Loucy (cell line): ENCODE measurements at regions not wholly inside any gene's neighbourhood (a gene's known extent, or its start where the extent isn't known, plus 50 kb on each side); places are given as distances from the start of the nearest gene placed in this dataset.

Experiments
- H2AFZ ChIP-seq: fragments of 200-600 bp; sonication (generic); 2 replicates; pipeline ENCODE4 v1.6.0; 2016; ENCODE audit warnings: antibody characterized with exemption, mild to moderate bottlenecking, low read length, moderate library complexity
- H3F3A ChIP-seq: fragments of 200-600 bp; 2 replicates; pipeline ENCODE4 v1.6.0; 2016; ENCODE audit warnings: antibody characterized with exemption, low read depth, mild to moderate bottlenecking
- H3K27me3 ChIP-seq: fragments of 200-600 bp; sonication (generic); 2 replicates; pipeline ENCODE4 v1.6.1; 2014; ENCODE audit warnings: low read length, mild to moderate bottlenecking; ENCODE audit not compliant: insufficient read depth, poor library complexity, severe bottlenecking
- H3K36me3 ChIP-seq: fragments of 200-600 bp; sonication (generic); 2 replicates; pipeline ENCODE4 v1.6.1; 2016; ENCODE audit warnings: low read length; ENCODE audit not compliant: insufficient read depth
- H3K4me1 ChIP-seq: fragments of 200-600 bp; sonication (generic); 2 replicates; pipeline ENCODE4 v1.5.1; 2014; ENCODE audit warnings: low read length, mild to moderate bottlenecking; ENCODE audit not compliant: insufficient read depth, poor library complexity, severe bottlenecking
- H3K4me2 ChIP-seq: fragments of 200-600 bp; sonication (generic); 2 replicates; pipeline ENCODE4 v1.6.0; 2014; ENCODE audit warnings: antibody characterized with exemption, low read length, low read depth, mild to moderate bottlenecking; ENCODE audit not compliant: poor library complexity, severe bottlenecking
- H3K4me3 ChIP-seq: fragments of 200-600 bp; sonication (generic); 2 replicates; pipeline ENCODE4 v1.5.1; 2014; ENCODE audit warnings: low read length, mild to moderate bottlenecking, mixed read lengths; ENCODE audit not compliant: poor library complexity, severe bottlenecking
- H3K79me2 ChIP-seq: fragments of 200-600 bp; sonication (generic); 2 replicates; pipeline ENCODE4 v1.6.1; 2014; ENCODE audit warnings: low read length; ENCODE audit not compliant: insufficient read depth
- H3K9ac ChIP-seq: fragments of 200-600 bp; sonication (generic); 2 replicates; pipeline ENCODE4 v1.6.0; 2014; ENCODE audit warnings: mild to moderate bottlenecking, low read depth, low read length, moderate library complexity; ENCODE audit not compliant: poor library complexity, severe bottlenecking
- H3K9me2 ChIP-seq: fragments of 200-600 bp; sonication (generic); replicated peaks from 2 replicates; pipeline ENCODE4 v1.6.1; 2016; ENCODE audit warnings: low read depth, low read length, mixed read lengths
- H3K9me3 ChIP-seq: fragments of 200-600 bp; sonication (generic); 2 replicates; pipeline ENCODE4 v1.6.1; 2014; ENCODE audit warnings: mild to moderate bottlenecking, antibody characterized with exemption, low read length, low read depth; ENCODE audit not compliant: insufficient read depth
- H4K20me1 ChIP-seq: fragments of 200-600 bp; sonication (generic); 2 replicates; pipeline ENCODE4 v1.6.0; 2014; ENCODE audit warnings: antibody characterized with exemption, low read length, mild to moderate bottlenecking; ENCODE audit not compliant: insufficient read depth, poor library complexity, severe bottlenecking
- EZH2phosphoT487 ChIP-seq: fragments of 200-600 bp; IDR thresholded peaks from 2 replicates; pipeline ENCODE4 v1.6.1; 2018; ENCODE audit warnings: antibody characterized with exemption, mild to moderate bottlenecking, moderate library complexity, borderline replicate concordance
- TF ChIP-seq, protein P1 (sequence below): fragments of 200-600 bp; sonication (generic); conservative IDR thresholded peaks from 2 replicates; pipeline ENCODE4 v1.5.1; 2014; ENCODE audit warnings: mild to moderate bottlenecking, antibody characterized with exemption, low read length

- Histone ChIP-seq H3K4me1 (peaks cover 8% of the 10 kb centered on the region), H3K9me3 (no peaks in the 10 kb centered on the region), H2AFZ (no peak overlapping the region), H4K20me1 (no peaks in the 10 kb centered on the region), H3K9me2 (no peaks in the 10 kb centered on the region), H3K79me2 (no peaks in the 10 kb centered on the region), H3K9ac (no peak overlapping the region), H3K4me2 (no peak overlapping the region), H3K27me3 (no peaks in the 10 kb centered on the region), H3F3A (no peaks in the 10 kb centered on the region), H3K36me3 (no peaks in the 10 kb centered on the region), H3K4me3 (no peak overlapping the region)
- no peak for TF ChIP-seq EZH2phosphoT487
- TF ChIP-seq, protein P1, sequence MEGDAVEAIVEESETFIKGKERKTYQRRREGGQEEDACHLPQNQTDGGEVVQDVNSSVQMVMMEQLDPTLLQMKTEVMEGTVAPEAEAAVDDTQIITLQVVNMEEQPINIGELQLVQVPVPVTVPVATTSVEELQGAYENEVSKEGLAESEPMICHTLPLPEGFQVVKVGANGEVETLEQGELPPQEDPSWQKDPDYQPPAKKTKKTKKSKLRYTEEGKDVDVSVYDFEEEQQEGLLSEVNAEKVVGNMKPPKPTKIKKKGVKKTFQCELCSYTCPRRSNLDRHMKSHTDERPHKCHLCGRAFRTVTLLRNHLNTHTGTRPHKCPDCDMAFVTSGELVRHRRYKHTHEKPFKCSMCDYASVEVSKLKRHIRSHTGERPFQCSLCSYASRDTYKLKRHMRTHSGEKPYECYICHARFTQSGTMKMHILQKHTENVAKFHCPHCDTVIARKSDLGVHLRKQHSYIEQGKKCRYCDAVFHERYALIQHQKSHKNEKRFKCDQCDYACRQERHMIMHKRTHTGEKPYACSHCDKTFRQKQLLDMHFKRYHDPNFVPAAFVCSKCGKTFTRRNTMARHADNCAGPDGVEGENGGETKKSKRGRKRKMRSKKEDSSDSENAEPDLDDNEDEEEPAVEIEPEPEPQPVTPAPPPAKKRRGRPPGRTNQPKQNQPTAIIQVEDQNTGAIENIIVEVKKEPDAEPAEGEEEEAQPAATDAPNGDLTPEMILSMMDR = no peak
Measured at GRCh38 chr15:66633938-66634250, 68.1 kb upstream of the LCTL start.

DNA sequence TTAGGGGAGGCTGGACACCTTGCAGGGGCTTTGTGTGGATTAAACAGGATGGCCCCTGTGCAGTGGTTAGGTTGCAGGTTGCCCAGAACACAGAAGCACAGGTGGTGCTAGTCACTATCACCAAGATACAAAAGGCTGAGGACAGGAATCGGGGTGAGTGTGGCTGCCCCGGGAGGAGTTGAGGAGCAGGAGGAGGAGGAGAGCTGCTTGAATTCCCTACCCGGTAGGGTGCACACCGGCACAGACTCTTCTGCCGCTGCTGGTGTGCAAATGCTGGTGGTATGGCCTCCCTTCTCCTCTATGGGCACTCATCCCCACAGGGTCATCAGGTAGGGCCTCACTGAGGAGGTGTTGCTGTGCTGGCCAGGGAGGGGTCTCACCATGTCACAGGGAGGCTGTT is 67.5 kb upstream of the SMAD6 start:
- Histone ChIP-seq H3K4me2 (no peak overlapping the region), H4K20me1 (no peaks in the 10 kb centered on the region), H3K36me3 (no peaks in the 10 kb centered on the region), H3K4me3 (no peak overlapping the region), H3K27me3 (no peaks in the 10 kb centered on the region), H3K9me2 (no peaks in the 10 kb centered on the region), H3K4me1 (peaks cover 8% of the 10 kb centered on the region), H3K79me2 (no peaks in the 10 kb centered on the region), H2AFZ (no peak overlapping the region), H3K9me3 (no peaks in the 10 kb centered on the region), H3F3A (no peaks in the 10 kb centered on the region), H3K9ac (no peak overlapping the region)
- no peak for TF ChIP-seq EZH2phosphoT487
- TF ChIP-seq, protein P1 = no peak

- H3K4me2 ChIP-seq = no peak overlapping the region
- H3F3A ChIP-seq = no peaks in the 10 kb centered on the region
- H3K79me2 ChIP-seq = no peaks in the 10 kb centered on the region
- H3K36me3 ChIP-seq = no peaks in the 10 kb centered on the region
- H3K9me3 ChIP-seq = no peaks in the 10 kb centered on the region
- no peak overlapping the region for H3K9ac ChIP-seq
- H3K27me3 ChIP-seq = no peaks in the 10 kb centered on the region
- TF ChIP-seq, protein P1 = no peak
- no peak for TF ChIP-seq EZH2phosphoT487
- no peak overlapping the region for H2AFZ ChIP-seq
- H4K20me1 ChIP-seq = no peaks in the 10 kb centered on the region
- H3K4me1 ChIP-seq = peaks cover 8% of the 10 kb centered on the region
- H3K9me2 ChIP-seq = no peaks in the 10 kb centered on the region
- no peak overlapping the region for H3K4me3 ChIP-seq
Measured at GRCh38 chr15:66635006-66635405, 67.0 kb upstream of the SMAD6 start.
